ENCODE measurements at regions not wholly inside any gene's neighbourhood (a gene's known extent, or its start where the extent isn't known, plus 50 kb on each side); places are given as distances from the start of the nearest gene placed in this dataset.
"Not testable (repeated sequence)": the region's sequence is repeated elsewhere in the genome, so short reads cannot be mapped to it uniquely, and the experiment has no call there.

DNA sequence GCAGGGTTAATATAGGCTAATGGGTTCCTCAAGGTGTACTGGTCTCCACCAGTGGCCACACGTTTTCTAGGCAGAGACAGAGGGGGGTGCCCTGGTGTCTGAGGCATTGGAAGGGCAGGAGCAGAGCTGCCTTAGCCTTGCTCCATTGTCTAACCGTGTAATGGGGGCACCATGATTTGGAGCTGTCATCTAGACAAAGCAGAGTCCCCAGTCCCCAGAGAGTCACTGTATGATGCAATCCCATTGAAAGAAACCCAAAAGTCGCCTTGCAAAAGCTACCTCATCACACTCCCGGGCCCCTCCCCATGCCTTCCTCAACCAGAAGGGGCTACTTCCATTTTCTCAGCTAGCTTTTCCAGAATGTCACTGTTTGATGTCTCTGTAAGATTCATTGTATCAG, 487.1 kb downstream of the AACS start:
- TF ChIP-seq, protein P1, sequence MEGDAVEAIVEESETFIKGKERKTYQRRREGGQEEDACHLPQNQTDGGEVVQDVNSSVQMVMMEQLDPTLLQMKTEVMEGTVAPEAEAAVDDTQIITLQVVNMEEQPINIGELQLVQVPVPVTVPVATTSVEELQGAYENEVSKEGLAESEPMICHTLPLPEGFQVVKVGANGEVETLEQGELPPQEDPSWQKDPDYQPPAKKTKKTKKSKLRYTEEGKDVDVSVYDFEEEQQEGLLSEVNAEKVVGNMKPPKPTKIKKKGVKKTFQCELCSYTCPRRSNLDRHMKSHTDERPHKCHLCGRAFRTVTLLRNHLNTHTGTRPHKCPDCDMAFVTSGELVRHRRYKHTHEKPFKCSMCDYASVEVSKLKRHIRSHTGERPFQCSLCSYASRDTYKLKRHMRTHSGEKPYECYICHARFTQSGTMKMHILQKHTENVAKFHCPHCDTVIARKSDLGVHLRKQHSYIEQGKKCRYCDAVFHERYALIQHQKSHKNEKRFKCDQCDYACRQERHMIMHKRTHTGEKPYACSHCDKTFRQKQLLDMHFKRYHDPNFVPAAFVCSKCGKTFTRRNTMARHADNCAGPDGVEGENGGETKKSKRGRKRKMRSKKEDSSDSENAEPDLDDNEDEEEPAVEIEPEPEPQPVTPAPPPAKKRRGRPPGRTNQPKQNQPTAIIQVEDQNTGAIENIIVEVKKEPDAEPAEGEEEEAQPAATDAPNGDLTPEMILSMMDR (IDR thresholded peaks at IDR 0.05; ENCODE audit: low read depth, low read length, missing control alignments): no peak
- DNase-seq (ENCODE audit: extremely low read depth, low read depth): no peak
- no peak overlapping the region for H3K4me3 ChIP-seq (replicated peaks; ENCODE audit: low read depth, low read length)

DNA sequence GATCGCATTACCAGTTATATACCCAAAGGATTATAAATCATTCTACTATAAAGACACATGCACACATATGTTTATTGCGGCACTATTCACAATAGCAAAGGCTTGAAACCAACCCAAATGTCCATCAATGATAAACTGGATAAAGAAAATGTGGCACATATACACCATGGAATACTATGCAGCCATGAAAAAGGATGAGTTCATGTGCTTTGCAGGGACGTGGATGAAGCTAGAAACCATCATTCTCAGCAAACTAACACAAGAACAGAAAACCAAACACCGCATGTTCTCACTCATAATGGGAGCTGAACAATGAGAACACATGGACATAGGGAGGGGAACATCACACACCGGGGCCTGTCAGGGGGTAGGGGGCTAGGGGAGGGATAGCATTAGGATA, 495.8 kb downstream of the AACS start:
- not testable (repeated sequence) for DNase-seq (ENCODE audit: extremely low read depth, low read depth); H3K4me3 ChIP-seq (replicated peaks; ENCODE audit: low read depth, low read length)

DNA sequence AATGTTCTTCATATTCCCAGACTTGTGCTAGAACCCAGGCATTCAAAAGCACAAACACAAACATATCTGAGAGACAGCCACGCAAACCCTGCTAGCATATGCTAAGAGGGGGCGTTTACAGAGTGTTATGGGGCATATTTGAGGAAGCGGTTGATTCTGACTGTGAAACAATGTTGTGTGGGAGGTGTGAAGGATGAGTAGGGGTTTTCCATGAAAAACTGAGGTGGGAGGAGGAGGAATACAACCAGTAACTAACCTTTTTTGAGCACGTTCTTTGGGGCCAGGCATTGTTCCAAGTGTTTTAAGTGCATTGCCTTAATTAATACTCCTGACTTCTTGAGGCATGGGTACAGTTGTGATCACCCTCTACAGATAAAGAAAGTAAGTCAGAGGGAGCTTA, 499.5 kb downstream of the AACS start:
- H3K4me3 ChIP-seq (replicated peaks; ENCODE audit: low read depth, low read length): no peak overlapping the region
- DNase-seq (ENCODE audit: extremely low read depth, low read depth): no peak
- TF ChIP-seq, protein P1 (IDR thresholded peaks at IDR 0.05; ENCODE audit: low read depth, low read length, missing control alignments): no peak

DNA sequence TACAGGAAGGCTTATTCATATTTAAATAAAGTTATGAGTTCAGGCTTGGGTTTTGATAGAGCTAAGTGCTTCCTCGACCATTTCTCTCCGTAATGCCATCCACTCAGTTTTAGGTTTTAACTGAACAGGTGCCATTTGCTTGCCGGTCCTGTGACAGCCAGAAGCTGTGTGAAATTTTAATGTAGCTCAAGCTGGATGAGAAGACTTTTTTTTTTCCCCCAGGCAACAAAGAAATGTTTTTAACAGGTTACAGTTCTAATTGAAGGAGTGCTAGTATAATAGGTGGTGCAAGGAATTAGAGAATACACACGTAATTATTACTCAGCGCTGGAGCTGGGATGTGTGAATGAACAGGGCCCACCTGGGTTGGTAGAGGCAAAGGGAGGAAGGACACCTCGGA, 502.3 kb downstream of the AACS start:
- DNase-seq (ENCODE audit: extremely low read depth, low read depth): no peak
- H3K4me3 ChIP-seq (replicated peaks; ENCODE audit: low read depth, low read length): no peak overlapping the region
- TF ChIP-seq, protein P1 (IDR thresholded peaks at IDR 0.05; ENCODE audit: low read depth, low read length, missing control alignments): no peak

DNA sequence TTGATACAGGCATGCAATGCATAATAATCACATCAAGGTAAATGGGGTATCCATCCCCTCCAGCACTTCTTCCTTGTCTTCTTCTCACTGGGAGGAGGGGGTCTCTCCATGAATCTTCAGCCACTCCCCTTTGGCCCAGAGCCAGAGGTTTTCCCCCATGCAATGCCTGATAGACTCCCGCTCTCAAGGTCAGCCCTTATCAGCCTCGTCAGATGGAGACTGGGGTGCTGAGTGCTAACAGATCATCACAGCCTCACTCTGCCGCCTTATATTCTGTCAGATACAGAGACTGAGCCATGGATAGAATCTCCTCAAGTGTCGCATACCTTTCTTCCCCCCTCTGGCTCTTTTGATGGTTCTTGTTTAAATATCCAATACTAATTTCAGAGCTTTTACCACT, 503.1 kb downstream of the AACS start:
- TF ChIP-seq, protein P1 (IDR thresholded peaks at IDR 0.05; ENCODE audit: low read depth, low read length, missing control alignments): no peak

DNA sequence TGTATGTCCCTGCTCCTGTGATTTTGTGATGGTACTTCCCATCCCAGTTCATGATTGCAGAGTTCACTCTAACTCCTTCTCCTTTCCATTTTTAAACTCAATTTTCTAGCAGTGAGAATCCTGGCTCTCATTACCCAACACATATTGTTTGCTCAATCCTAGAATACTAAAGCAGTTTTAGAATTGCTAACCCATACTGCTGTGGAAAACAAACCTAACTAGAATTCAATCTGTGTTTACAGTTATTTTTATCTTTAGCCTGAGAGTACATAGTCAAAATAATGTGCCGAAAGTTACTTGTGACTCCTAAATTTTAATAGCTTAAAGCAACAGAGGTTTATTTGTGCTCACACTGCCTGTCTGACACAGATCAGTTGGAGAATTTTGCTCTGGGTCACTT, 508.0 kb downstream of the AACS start:
- no peak for DNase-seq (ENCODE audit: extremely low read depth, low read depth)
- H3K4me3 ChIP-seq (replicated peaks; ENCODE audit: low read depth, low read length): no peak overlapping the region

More for the DNA sequence above, 503.1 kb downstream of the AACS start:
- H3K4me3 ChIP-seq (replicated peaks; ENCODE audit: low read depth, low read length): no peak overlapping the region
- DNase-seq (ENCODE audit: extremely low read depth, low read depth): no peak

DNA sequence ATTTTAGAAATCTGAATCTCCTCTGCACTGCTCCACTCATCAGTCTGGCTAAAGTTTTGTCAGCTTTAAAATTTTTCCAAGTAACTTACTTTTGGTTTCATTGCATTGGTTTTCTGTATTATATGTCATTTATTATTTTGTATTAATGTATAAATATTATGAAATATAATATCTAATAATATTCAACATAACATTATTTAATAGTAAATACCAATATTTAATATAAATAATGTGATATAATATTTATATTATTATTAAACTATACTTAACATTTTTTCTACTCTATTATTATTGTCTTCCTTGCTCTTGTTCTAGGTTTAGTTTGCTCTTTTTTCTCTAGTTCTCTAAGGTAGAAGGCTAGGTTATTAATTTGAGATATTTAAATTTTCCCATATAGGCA, 512.1 kb downstream of the AACS start:
- H3K4me3 ChIP-seq (replicated peaks; ENCODE audit: low read depth, low read length): no peak overlapping the region
- TF ChIP-seq, protein P1 (IDR thresholded peaks at IDR 0.05; ENCODE audit: low read depth, low read length, missing control alignments): no peak
- DNase-seq (ENCODE audit: extremely low read depth, low read depth): no peak

More for the DNA sequence above, 508.0 kb downstream of the AACS start:
- TF ChIP-seq, protein P1 (IDR thresholded peaks at IDR 0.05; ENCODE audit: low read depth, low read length, missing control alignments): no peak
